OCI-LY3 (cell line): ENCODE measurements at regions not wholly inside any gene's neighbourhood (a gene's known extent, or its start where the extent isn't known, plus 50 kb on each side); places are given as distances from the start of the nearest gene placed in this dataset.
A peak's percentile ranks its signal among the peaks of the same experiment; 100 is the strongest.

Source experiments
- H2AFZ ChIP-seq: fragments of 200-600, 300-600 bp; shearing (Covaris generic); 2 replicates; pipeline ENCODE4 v1.6.0; 2014; ENCODE audit warnings: antibody characterized with exemption, low read depth, low read length
- H3K27ac ChIP-seq: fragments of 200-600, 300-600 bp; sonication (generic); 2 replicates; pipeline ENCODE4 v1.5.1; 2014; ENCODE audit warnings: mild to moderate bottlenecking, low read length, moderate library complexity, mixed read lengths
- H3K27me3 ChIP-seq: fragments of 200-600, 300-600 bp; sonication (generic); 2 replicates; pipeline ENCODE4 v1.6.1; 2014; ENCODE audit warnings: low read depth, low read length, mixed read lengths
- H3K36me3 ChIP-seq: fragments of 200-600, 300-600 bp; sonication (generic); replicated peaks from 2 replicates; pipeline ENCODE3; 2014; ENCODE audit warnings: low read depth, low read length, mixed read lengths
- H3K4me1 ChIP-seq: fragments of 300-600, 200-600 bp; sonication (generic); 2 replicates; pipeline ENCODE4 v1.6.1; 2014; ENCODE audit warnings: low read length, mixed read lengths
- H3K4me2 ChIP-seq: fragments of 200-600, 300-600 bp; sonication (generic); 2 replicates; pipeline ENCODE4 v1.6.1; 2014; ENCODE audit warnings: low read length, mixed read lengths
- H3K4me3 ChIP-seq: fragments of 300-600, 200-600 bp; sonication (generic); 2 replicates; pipeline ENCODE4 v1.5.1; 2014; ENCODE audit warnings: antibody characterized with exemption, mild to moderate bottlenecking, low read length, moderate library complexity
- H3K79me2 ChIP-seq: fragments of 300-600, 200-600 bp; shearing (Covaris generic); 2 replicates; pipeline ENCODE4 v1.6.1; 2014; ENCODE audit warnings: mild to moderate bottlenecking, low read length, mixed read lengths
- H3K9ac ChIP-seq: fragments of 300-600, 200-600 bp; shearing (Covaris generic); 2 replicates; pipeline ENCODE4 v1.6.0; 2014; ENCODE audit warnings: mild to moderate bottlenecking, low read length, moderate library complexity
- H3K9me3 ChIP-seq: fragments of 200-600, 300-600 bp; shearing (Covaris generic); 2 replicates; pipeline ENCODE4 v1.6.1; 2014; ENCODE audit warnings: low read length, mixed read lengths; ENCODE audit not compliant: insufficient read depth
- H4K20me1 ChIP-seq: fragments of 200-600, 300-600 bp; sonication (generic); 2 replicates; pipeline ENCODE4 v1.6.1; 2016; ENCODE audit warnings: low read length, mixed read lengths; ENCODE audit not compliant: insufficient read depth
- EZH2phosphoT487 ChIP-seq: fragments of 200-600 bp; shearing (Covaris generic); IDR thresholded peaks from 2 replicates; pipeline ENCODE4 v1.6.1; 2018; ENCODE audit warnings: antibody characterized with exemption, mixed run types, low read depth
- TF ChIP-seq, protein P1 (sequence below): fragments of 200-600, 300-600 bp; sonication (generic); IDR thresholded peaks from 2 replicates; pipeline ENCODE4 v1.5.1; 2014; ENCODE audit warnings: antibody characterized with exemption, low read length, low read depth

DNA sequence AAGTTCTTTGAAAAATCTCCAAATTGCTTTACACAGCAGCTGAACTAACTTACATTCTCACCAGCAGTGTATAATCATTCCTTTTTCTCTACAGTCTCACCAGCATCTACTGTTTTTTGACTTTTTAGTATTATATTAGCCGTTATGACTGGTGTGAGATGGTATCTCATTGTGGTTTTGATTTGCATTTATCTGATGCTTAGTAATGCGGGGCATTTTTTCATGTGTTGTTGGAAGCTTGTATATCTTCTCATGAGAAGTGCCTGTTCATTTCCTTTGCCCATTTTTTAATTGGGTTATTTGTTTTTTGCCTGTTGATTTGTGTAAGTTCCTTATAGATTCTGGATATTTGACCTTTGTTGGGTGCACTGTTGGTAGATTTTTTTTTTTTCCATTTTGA, 931.7 kb downstream of the CENPC start:
- H3K36me3 ChIP-seq: no peaks in the 10 kb centered on the region
- TF ChIP-seq EZH2phosphoT487: no peak
- TF ChIP-seq, protein P1, sequence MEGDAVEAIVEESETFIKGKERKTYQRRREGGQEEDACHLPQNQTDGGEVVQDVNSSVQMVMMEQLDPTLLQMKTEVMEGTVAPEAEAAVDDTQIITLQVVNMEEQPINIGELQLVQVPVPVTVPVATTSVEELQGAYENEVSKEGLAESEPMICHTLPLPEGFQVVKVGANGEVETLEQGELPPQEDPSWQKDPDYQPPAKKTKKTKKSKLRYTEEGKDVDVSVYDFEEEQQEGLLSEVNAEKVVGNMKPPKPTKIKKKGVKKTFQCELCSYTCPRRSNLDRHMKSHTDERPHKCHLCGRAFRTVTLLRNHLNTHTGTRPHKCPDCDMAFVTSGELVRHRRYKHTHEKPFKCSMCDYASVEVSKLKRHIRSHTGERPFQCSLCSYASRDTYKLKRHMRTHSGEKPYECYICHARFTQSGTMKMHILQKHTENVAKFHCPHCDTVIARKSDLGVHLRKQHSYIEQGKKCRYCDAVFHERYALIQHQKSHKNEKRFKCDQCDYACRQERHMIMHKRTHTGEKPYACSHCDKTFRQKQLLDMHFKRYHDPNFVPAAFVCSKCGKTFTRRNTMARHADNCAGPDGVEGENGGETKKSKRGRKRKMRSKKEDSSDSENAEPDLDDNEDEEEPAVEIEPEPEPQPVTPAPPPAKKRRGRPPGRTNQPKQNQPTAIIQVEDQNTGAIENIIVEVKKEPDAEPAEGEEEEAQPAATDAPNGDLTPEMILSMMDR: no peak
- H3K4me1 ChIP-seq: peaks cover 10% of the 10 kb centered on the region
- H3K79me2 ChIP-seq: no peaks in the 10 kb centered on the region
- H2AFZ ChIP-seq: no peak overlapping the region
- no peaks in the 10 kb centered on the region for H3K9me3 ChIP-seq
- H3K4me2 ChIP-seq: no peak overlapping the region
- no peak overlapping the region for H3K4me3 ChIP-seq
- no peak overlapping the region for H3K9ac ChIP-seq
- H4K20me1 ChIP-seq: no peaks in the 10 kb centered on the region
- H3K27me3 ChIP-seq: no peaks in the 10 kb centered on the region
- H3K27ac ChIP-seq: no peak overlapping the region

DNA sequence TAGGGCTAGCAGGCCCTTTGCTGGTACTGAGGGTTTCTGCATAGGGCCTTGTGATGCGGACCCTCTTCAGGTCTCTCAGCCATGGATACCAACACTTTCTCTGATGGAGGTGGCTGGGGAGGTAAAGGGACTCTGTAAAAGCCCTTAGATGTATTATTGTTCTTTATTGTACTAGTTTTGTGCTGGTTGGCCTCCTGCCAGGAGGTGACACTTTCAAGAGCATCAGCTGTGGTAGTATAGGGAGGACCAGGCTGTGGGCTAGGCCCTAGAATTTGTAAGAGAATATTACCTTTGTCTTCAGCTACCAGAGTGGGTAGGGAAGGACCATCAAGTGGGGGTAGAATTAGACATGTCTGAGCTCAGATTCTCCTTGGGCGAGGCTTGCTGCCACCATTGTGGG, 936.3 kb downstream of the CENPC start:
- Histone ChIP-seq H4K20me1 (no peaks in the 10 kb centered on the region), H3K4me2 (peak overlapping the region; percentile 55), H3K9ac (no peak overlapping the region), H3K9me3 (no peaks in the 10 kb centered on the region), H3K4me3 (peak overlapping the region; percentile 23; the same call in 1 of the 2 replicates), H3K27ac (no peak overlapping the region), H3K79me2 (no peaks in the 10 kb centered on the region), H3K36me3 (no peaks in the 10 kb centered on the region), H2AFZ (peak overlapping the region; percentile 92; the same call in 1 of the 2 replicates), H3K4me1 (peaks cover 10% of the 10 kb centered on the region), H3K27me3 (no peaks in the 10 kb centered on the region)
- no peak for TF ChIP-seq EZH2phosphoT487
- TF ChIP-seq, protein P1: no peak

DNA sequence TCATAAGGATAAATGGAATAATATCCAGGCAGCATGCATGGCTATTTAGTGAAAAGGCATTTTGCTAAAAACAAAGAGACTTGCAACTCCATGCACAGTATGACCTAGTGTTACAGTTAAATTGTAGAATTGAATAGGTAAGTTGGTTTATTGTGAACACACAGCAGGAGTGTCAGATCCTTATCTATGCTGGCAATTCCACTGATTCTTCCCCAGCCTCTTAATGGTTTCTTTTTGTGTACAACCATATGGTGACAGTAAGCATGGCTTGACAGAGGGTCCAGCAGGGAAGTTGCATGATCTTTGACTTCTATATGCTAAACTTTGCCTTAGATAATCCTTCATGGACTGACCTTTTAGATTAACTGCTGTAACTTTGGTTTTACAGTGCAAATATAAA, 936.6 kb upstream of the EPHA5 start:
- no peak overlapping the region for H3K4me2 ChIP-seq
- H3K27ac ChIP-seq: no peak overlapping the region
- no peaks in the 10 kb centered on the region for H3K79me2 ChIP-seq
- H2AFZ ChIP-seq: no peak overlapping the region
- no peaks in the 10 kb centered on the region for H3K36me3 ChIP-seq
- no peaks in the 10 kb centered on the region for H3K27me3 ChIP-seq
- peaks cover 13% of the 10 kb centered on the region for H3K4me1 ChIP-seq
- no peaks in the 10 kb centered on the region for H3K9me3 ChIP-seq
- no peak overlapping the region for H3K4me3 ChIP-seq
- H4K20me1 ChIP-seq: no peaks in the 10 kb centered on the region
- no peak overlapping the region for H3K9ac ChIP-seq
- no peak for TF ChIP-seq EZH2phosphoT487
- TF ChIP-seq, protein P1: no peak

DNA sequence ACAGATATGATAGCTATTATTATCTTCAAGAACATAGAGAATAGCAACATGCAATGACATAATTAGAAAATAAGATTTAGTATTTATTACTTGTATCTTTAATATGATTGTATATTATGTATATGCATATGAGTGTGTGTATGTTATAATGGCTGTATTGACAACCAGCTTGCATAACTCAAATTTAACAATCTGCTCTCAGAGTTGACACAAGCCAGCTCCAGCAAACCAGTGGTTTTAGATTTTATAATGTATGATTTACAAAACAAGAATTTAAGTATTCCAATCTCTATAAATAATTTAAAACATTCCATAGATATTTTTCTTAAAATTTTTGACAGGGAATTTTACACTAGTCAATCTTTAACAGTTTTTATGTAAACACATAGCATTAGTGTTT, 935.9 kb upstream of the EPHA5 start:
- no peaks in the 10 kb centered on the region for H3K9me3 ChIP-seq
- H2AFZ ChIP-seq: no peak overlapping the region
- TF ChIP-seq, protein P1: no peak
- no peak for TF ChIP-seq EZH2phosphoT487
- H3K4me3 ChIP-seq: no peak overlapping the region
- no peaks in the 10 kb centered on the region for H3K27me3 ChIP-seq
- no peak overlapping the region for H3K27ac ChIP-seq
- H3K79me2 ChIP-seq: no peaks in the 10 kb centered on the region
- no peaks in the 10 kb centered on the region for H4K20me1 ChIP-seq
- H3K4me1 ChIP-seq: peaks cover 13% of the 10 kb centered on the region
- no peak overlapping the region for H3K9ac ChIP-seq
- H3K36me3 ChIP-seq: no peaks in the 10 kb centered on the region
- no peak overlapping the region for H3K4me2 ChIP-seq
